Osteoblast (primary cell): ENCODE measurements at regions not wholly inside any gene's neighbourhood (a gene's known extent, or its start where the extent isn't known, plus 50 kb on each side); places are given as distances from the start of the nearest gene placed in this dataset.

Experiments used
- DNase-seq: peaks from one replicate; pipeline ENCODE4 v3.0.0; 2011; ENCODE audit warnings: low spot score, mixed read lengths; ENCODE audit not compliant: insufficient read length; ENCODE audit errors: missing footprints
- H2AFZ ChIP-seq: 2 replicates; pipeline ENCODE4 v1.6.0; 2011; ENCODE audit warnings: mild to moderate bottlenecking, low read length
- H3K27ac ChIP-seq: 2 replicates; pipeline ENCODE4 v1.5.1; 2011; ENCODE audit warnings: mild to moderate bottlenecking, low read depth, low read length, moderate library complexity
- H3K27me3 ChIP-seq: 2 replicates; pipeline ENCODE4 v1.6.0; 2012; ENCODE audit warnings: mild to moderate bottlenecking, control low read depth, inconsistent platforms, low read length, moderate library complexity; ENCODE audit not compliant: insufficient read depth
- H3K36me3 ChIP-seq: 2 replicates; pipeline ENCODE4 v1.5.1; 2011; ENCODE audit warnings: mild to moderate bottlenecking, low read length, control low read depth, moderate library complexity; ENCODE audit not compliant: insufficient read depth
- H3K4me1 ChIP-seq: 2 replicates; pipeline ENCODE4 v1.5.1; 2011; ENCODE audit warnings: mild to moderate bottlenecking, low read length, control low read depth, moderate library complexity; ENCODE audit not compliant: insufficient read depth
- H3K4me2 ChIP-seq: 2 replicates; pipeline ENCODE4 v1.6.0; 2011; ENCODE audit warnings: mild to moderate bottlenecking, low read length; ENCODE audit not compliant: insufficient read depth
- H3K4me3 ChIP-seq: fragments of 200-600 bp; sonication (generic); 3 replicates; pipeline ENCODE4 v1.5.1; 2012; ENCODE audit warnings: mild to moderate bottlenecking, low read length, inconsistent platforms; ENCODE audit not compliant: insufficient read depth
- H3K79me2 ChIP-seq: 2 replicates; pipeline ENCODE4 v1.6.0; 2012; ENCODE audit warnings: mild to moderate bottlenecking, low read length, control low read depth, inconsistent platforms; ENCODE audit not compliant: insufficient read depth
- H3K9me3 ChIP-seq: 2 replicates; pipeline ENCODE4 v1.5.1; 2011; ENCODE audit warnings: low read depth, low read length, control low read depth
- H4K20me1 ChIP-seq: 2 replicates; pipeline ENCODE4 v1.6.0; 2012; ENCODE audit warnings: mild to moderate bottlenecking, low read length, control low read depth; ENCODE audit not compliant: insufficient read depth
- CTCF ChIP-seq: IDR thresholded peaks from 2 replicates; pipeline ENCODE4 v1.5.1; 2011; ENCODE audit warnings: mild to moderate bottlenecking, low read depth, low read length, moderate library complexity; ENCODE audit errors: extremely low read depth

DNA sequence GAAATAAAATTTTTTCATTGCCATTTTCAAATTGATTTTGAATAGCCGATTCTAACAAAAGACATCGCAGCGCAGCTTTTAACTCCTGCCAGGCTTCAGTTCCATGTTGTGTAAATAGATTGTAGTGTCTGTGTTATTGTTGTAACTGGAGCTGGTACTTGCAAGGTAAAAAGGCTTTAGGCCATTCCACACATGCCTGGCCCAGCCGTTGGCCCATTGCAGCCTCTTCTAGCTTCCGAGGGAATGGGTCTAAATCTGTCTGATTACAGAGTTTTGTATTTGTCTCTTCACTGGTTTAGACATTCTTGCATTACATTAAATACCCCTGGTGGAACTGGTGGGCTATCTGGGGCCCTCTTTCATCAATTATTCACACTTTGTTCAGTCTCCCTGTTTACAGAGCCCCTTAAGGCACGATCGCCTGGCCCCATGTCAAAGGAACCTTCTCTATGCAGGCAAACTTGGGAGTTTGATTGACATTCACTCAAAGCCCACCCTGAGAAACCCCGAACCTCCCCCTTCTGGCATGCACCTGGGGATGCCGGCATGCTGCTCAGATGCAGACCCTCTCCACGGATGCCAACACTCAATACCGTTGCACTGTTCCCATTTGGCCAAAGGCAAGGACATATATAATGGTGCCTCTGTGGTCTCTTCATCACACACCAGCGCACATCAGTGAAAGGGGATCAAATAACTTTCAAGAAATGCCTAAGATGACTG is 281.7 kb upstream of the IRX2 start:
- Histone ChIP-seq H3K4me2 (no peak overlapping the region), H2AFZ (no peak overlapping the region), H3K27ac (no peak overlapping the region), H3K36me3 (no peaks in the 10 kb centered on the region), H3K4me1 (no peaks in the 10 kb centered on the region), H4K20me1 (no peaks in the 10 kb centered on the region), H3K27me3 (no peaks in the 10 kb centered on the region), H3K9me3 (no peaks in the 10 kb centered on the region), H3K79me2 (no peaks in the 10 kb centered on the region), H3K4me3 (no peak overlapping the region)
- no peak for DNase-seq
- TF ChIP-seq CTCF = no peak

- Histone ChIP-seq H3K9me3 (no peaks in the 10 kb centered on the region), H3K27ac (no peak overlapping the region), H2AFZ (no peak overlapping the region), H3K4me3 (no peak overlapping the region), H4K20me1 (no peaks in the 10 kb centered on the region), H3K4me2 (no peak overlapping the region), H3K79me2 (no peaks in the 10 kb centered on the region), H3K4me1 (no peaks in the 10 kb centered on the region), H3K36me3 (no peaks in the 10 kb centered on the region), H3K27me3 (no peaks in the 10 kb centered on the region)
- no peak for TF ChIP-seq CTCF
- DNase-seq = no peak
These were observed 281.0 kb upstream of the IRX2 start for GRCh38 chr5:3032513-3032912.

GRCh38 chr5:3031733-3032378 is 280.4 kb upstream of the IRX2 start:
- H3K4me1 ChIP-seq = no peaks in the 10 kb centered on the region
- no peak overlapping the region for H3K27ac ChIP-seq
- TF ChIP-seq CTCF = no peak
- H3K79me2 ChIP-seq = no peaks in the 10 kb centered on the region
- no peaks in the 10 kb centered on the region for H3K36me3 ChIP-seq
- no peaks in the 10 kb centered on the region for H4K20me1 ChIP-seq
- H3K27me3 ChIP-seq = no peaks in the 10 kb centered on the region
- H3K4me2 ChIP-seq = no peak overlapping the region
- no peaks in the 10 kb centered on the region for H3K9me3 ChIP-seq
- H2AFZ ChIP-seq = no peak overlapping the region
- DNase-seq = no peak
- no peak overlapping the region for H3K4me3 ChIP-seq

DNA sequence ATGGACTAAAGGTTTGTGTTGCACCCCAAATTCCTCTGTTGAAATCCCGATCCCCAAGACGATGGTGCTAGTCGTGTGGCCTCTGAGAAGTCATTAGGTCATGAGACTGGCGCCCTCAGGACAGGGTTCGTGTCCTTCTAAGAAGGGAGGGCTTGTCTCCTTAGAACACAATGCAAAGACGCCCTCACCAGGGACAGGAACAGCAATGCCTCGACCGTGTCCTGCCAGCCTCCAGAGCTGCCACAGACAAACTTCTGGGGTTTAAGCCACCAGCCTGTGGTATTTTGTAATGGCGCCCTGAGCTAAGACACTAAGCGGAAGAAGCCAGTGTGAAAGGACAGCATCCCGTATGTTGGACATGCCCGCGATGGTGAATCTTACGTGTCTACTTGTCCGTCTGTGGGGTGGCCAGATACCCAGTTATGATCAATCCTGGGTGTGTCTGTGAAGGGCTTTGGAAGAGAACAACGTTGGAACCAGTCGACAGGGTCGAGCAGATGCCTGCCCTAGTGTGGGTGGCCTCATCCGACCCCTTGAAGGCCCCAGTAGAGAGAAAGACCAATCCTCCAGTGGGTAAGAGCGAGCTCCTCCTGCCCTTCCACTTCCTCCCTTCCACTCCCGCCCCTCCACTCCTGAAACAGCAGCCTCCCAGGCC is 279.2 kb upstream of the IRX2 start:
- no peaks in the 10 kb centered on the region for H3K9me3 ChIP-seq
- H3K36me3 ChIP-seq = no peaks in the 10 kb centered on the region
- no peak for DNase-seq
- no peak overlapping the region for H3K4me3 ChIP-seq
- no peaks in the 10 kb centered on the region for H3K27me3 ChIP-seq
- no peak for TF ChIP-seq CTCF
- H3K4me2 ChIP-seq = no peak overlapping the region
- no peaks in the 10 kb centered on the region for H3K4me1 ChIP-seq
- no peaks in the 10 kb centered on the region for H3K79me2 ChIP-seq
- H3K27ac ChIP-seq = no peak overlapping the region
- no peaks in the 10 kb centered on the region for H4K20me1 ChIP-seq
- H2AFZ ChIP-seq = no peak overlapping the region
